ENCODE measurements at regions not wholly inside any gene's neighbourhood (a gene's known extent, or its start where the extent isn't known, plus 50 kb on each side); places are given as distances from the start of the nearest gene placed in this dataset.

DNA sequence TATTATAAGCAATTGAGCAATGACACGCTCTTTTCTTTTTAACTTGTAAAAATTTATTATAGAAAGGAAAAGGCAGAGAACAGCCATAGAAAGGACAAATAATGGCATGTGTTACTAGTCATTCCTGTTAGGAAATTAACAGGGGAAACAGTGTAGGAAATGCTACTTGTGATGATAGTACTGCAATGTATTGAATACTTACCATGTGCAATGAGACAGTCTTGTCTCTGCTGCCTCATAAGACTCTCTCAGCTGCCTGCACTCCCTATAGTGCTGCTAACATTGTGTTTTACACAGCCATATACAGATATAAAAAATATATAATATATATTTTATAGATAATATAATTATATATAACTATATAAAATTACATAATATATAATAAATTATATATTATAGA is 62.3 kb upstream of the SHOX start:
- TF ChIP-seq CTCF (IDR thresholded peaks at IDR 0.05), result no peak
- Histone ChIP-seq H3K9ac (no peak overlapping the region), H3K27me3 (ENCODE audit: control insufficient read depth, insufficient read depth, low read length) (no peaks in the 10 kb centered on the region), H3K79me2 (no peaks in the 10 kb centered on the region), H3K27ac (no peak overlapping the region), H3K4me1 (no peaks in the 10 kb centered on the region), H3K9me3 (ENCODE audit: control insufficient read depth, low read length) (no peaks in the 10 kb centered on the region), H2AFZ (no peak overlapping the region), H3K36me3 (ENCODE audit: control insufficient read depth, insufficient read depth, low read length) (no peaks in the 10 kb centered on the region), H3K4me3 (ENCODE audit: low read depth, low read length) (no peak overlapping the region), H3K4me2 (ENCODE audit: low read length) (no peak overlapping the region)

- Histone ChIP-seq H3K36me3 (ENCODE audit: control insufficient read depth, insufficient read depth, low read length) (no peaks in the 10 kb centered on the region), H3K27ac (no peak overlapping the region), H3K4me1 (no peaks in the 10 kb centered on the region), H3K79me2 (no peaks in the 10 kb centered on the region), H3K9ac (no peak overlapping the region), H3K4me2 (ENCODE audit: low read length) (no peak overlapping the region), H3K4me3 (ENCODE audit: low read depth, low read length) (no peak overlapping the region), H3K27me3 (ENCODE audit: control insufficient read depth, insufficient read depth, low read length) (no peaks in the 10 kb centered on the region), H3K9me3 (ENCODE audit: control insufficient read depth, low read length) (no peaks in the 10 kb centered on the region), H2AFZ (no peak overlapping the region)
- TF ChIP-seq CTCF (IDR thresholded peaks at IDR 0.05), result no peak
These were observed 58.0 kb upstream of the SHOX start for GRCh38 chrX:572538-573124.

GRCh38 chrX:574251-574650 is 56.3 kb upstream of the SHOX start:
- H2AFZ ChIP-seq, result no peak overlapping the region
- no peak overlapping the region for H3K4me3 ChIP-seq (ENCODE audit: low read depth, low read length)
- no peak overlapping the region for H3K27ac ChIP-seq
- H3K9me3 ChIP-seq (ENCODE audit: control insufficient read depth, low read length), result no peaks in the 10 kb centered on the region
- H3K79me2 ChIP-seq, result no peaks in the 10 kb centered on the region
- H3K36me3 ChIP-seq (ENCODE audit: control insufficient read depth, insufficient read depth, low read length), result no peaks in the 10 kb centered on the region
- no peak overlapping the region for H3K9ac ChIP-seq
- H3K4me2 ChIP-seq (ENCODE audit: low read length), result no peak overlapping the region
- no peaks in the 10 kb centered on the region for H3K27me3 ChIP-seq (ENCODE audit: control insufficient read depth, insufficient read depth, low read length)
- no peak for TF ChIP-seq CTCF (IDR thresholded peaks at IDR 0.05)
- H3K4me1 ChIP-seq, result no peaks in the 10 kb centered on the region

DNA sequence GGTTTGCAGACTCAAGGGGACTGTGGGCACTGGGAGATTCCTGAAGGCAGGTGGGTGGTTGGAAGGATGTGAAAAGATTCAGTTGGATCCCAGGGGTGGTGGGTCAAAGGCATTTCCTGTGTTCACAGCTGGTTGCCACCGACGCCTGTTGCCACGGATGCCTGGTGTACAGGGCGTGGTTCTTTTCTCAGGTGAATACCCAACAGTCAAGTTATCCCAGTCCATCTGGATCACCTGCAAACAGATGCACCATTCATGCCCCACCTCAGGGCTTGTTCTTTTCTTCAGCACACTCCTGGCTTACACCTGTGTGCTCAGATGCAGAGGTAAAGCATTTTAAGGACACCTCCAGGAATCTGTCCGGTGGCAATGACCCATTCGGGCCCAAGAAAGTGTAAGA is 55.8 kb upstream of the SHOX start:
- no peak overlapping the region for H3K4me2 ChIP-seq (ENCODE audit: low read length)
- no peak overlapping the region for H3K9ac ChIP-seq
- H3K27ac ChIP-seq, result no peak overlapping the region
- no peaks in the 10 kb centered on the region for H3K27me3 ChIP-seq (ENCODE audit: control insufficient read depth, insufficient read depth, low read length)
- no peaks in the 10 kb centered on the region for H3K9me3 ChIP-seq (ENCODE audit: control insufficient read depth, low read length)
- H3K36me3 ChIP-seq (ENCODE audit: control insufficient read depth, insufficient read depth, low read length), result no peaks in the 10 kb centered on the region
- H3K79me2 ChIP-seq, result no peaks in the 10 kb centered on the region
- H3K4me1 ChIP-seq, result no peaks in the 10 kb centered on the region
- no peak overlapping the region for H2AFZ ChIP-seq
- H3K4me3 ChIP-seq (ENCODE audit: low read depth, low read length), result no peak overlapping the region
- no peak for TF ChIP-seq CTCF (IDR thresholded peaks at IDR 0.05)

DNA sequence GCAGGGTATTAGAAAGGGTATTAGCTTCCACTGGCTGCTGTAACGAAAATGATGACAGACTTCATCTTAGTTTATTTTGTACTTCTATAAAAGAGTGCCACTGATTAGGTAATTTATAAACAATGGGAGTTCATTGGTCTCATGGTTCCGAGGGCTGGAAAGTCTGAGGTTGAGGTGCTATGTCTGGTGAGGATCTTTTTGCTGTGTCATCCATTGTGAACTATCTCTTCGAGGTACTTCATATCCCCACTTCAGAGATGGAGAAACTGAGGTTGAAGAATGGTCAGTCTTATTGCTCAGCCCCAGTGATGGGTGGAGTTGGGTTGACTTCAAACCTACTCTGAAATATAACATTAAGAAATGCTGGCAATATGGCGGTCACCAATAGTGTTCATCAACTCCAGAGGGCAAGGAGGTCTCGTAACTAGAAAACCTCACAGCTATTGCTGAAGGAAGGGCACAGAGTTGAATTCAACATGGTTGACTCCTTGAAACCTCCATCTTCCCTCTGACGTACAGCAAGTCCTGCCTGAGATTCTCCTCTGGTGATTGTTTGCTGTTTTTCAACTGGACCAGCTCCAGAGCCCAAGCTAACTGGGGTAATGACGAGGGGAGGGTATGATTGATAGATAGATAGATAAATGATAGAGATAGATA is 53.6 kb upstream of the SHOX start:
- Histone ChIP-seq H3K4me2 (ENCODE audit: low read length) (no peak overlapping the region), H3K36me3 (ENCODE audit: control insufficient read depth, insufficient read depth, low read length) (no peaks in the 10 kb centered on the region), H3K27ac (no peak overlapping the region), H3K9ac (no peak overlapping the region), H2AFZ (no peak overlapping the region), H3K79me2 (no peaks in the 10 kb centered on the region), H3K4me3 (ENCODE audit: low read depth, low read length) (no peak overlapping the region), H3K9me3 (ENCODE audit: control insufficient read depth, low read length) (no peaks in the 10 kb centered on the region), H3K27me3 (ENCODE audit: control insufficient read depth, insufficient read depth, low read length) (no peaks in the 10 kb centered on the region), H3K4me1 (no peaks in the 10 kb centered on the region)
- no peak for TF ChIP-seq CTCF (IDR thresholded peaks at IDR 0.05)
